ENCODE measurements at regions not wholly inside any gene's neighbourhood (a gene's known extent, or its start where the extent isn't known, plus 50 kb on each side); places are given as distances from the start of the nearest gene placed in this dataset.

DNA sequence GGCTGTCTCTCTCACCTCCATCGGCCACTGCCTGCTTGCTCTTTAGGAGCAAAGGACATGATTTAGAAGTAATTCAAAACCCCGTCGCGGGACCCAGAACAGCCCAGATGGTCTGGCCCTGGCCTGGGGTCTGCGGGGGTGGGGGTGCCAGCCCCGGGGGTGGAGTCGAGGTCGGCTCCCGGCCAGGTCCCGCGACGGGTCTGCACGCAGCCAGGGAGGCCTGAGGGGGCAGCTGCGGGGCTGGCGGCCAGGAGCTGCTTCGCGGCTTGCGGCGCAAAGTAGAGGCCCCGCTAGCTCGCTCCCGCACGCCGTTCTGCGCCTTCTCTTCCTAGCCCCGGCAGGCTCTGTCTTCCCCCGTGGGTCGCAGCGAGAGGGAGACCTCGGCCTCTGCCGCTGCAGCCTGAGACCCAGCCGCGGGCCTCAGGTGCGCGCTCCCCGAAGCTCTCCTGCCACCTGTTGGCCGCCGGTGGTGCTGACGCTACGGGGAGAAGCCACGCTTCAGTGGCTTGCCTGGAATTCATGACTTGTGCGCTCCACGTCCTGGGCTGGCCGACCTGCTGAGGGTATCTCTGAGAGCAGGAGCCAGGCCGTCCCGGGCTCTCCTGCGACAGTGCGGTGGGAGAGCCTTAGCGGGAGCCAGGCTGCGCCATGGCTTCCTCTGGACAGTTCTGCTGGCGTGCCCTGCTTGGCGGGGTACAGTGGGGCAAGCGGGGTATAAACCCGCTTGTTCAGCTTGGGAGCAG, 157.2 kb upstream of the PITX1 start (continued):
- TF ChIP-seq, protein P1, sequence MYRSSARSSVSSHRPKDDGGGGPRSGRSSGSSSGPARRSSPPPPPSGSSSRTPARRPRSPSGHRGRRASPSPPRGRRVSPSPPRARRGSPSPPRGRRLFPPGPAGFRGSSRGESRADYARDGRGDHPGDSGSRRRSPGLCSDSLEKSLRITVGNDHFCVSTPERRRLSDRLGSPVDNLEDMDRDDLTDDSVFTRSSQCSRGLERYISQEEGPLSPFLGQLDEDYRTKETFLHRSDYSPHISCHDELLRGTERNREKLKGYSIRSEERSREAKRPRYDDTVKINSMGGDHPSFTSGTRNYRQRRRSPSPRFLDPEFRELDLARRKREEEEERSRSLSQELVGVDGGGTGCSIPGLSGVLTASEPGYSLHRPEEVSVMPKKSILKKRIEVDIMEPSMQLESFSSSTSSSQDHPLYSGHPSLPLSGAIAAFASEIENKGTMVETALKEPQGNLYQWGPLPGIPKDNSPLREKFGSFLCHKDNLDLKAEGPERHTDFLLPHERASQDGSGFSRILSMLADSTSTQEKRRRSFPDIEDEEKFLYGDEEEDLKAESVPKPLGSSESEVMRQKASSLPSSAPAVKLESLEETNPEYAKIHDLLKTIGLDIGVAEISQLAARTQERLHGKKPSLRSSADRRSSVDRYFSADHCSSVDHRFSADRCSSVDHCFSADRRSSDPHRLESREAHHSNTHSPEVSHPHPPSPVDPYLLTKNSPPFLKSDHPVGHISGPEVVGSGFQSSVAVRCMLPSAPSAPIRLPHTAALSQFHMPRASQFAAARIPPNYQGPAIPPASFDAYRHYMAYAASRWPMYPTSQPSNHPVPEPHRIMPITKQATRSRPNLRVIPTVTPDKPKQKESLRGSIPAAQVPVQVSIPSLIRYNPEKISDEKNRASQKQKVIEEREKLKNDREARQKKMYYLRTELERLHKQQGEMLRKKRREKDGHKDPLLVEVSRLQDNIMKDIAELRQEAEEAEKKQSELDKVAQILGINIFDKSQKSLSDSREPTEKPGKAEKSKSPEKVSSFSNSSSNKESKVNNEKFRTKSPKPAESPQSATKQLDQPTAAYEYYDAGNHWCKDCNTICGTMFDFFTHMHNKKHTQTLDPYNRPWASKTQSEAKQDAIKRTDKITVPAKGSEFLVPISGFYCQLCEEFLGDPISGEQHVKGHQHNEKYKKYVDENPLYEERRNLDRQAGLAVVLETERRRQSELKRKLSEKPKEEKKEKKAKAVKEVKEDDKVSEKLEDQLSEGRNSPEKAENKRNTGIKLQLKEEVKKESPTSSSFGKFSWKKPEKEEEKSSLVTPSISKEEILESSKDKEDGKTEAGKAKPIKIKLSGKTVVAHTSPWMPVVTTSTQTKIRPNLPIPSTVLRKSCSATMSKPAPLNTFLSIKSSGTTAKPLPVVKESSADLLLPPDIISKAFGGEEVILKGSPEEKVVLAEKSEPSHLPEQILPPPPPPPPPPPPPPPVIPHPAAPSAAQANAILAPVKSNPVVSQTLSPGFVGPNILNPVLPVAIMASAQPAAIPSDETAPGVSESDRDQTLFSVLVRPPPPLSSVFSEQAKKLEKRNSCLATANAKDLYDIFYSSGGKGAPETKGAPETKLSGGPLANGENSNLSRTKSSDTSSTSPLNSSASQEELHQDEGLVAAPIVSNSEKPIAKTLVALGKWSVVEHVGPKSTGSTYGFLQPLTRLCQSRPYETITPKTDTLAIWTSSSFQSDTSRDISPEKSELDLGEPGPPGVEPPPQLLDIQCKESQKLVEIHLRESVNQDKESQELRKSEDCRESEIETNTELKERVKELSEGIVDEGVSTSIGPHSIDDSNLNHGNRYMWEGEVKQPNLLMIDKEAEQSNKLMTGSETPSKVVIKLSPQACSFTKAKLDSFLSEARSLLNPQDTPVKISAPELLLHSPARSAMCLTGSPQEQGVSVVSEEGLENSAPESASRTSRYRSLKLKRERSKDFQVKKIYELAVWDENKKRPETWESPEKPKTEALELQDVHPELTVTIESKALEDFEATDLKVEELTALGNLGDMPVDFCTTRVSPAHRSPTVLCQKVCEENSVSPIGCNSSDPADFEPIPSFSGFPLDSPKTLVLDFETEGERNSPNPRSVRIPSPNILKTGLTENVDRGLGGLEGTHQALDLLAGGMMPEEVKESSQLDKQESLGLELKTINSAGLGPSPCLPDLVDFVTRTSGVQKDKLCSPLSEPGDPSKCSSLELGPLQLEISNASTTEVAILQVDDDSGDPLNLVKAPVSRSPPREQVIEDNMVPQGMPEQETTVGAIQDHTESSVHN (CRISPR knock-in tag; IDR thresholded peaks at IDR 0.05): no peak; the same call in 1 of the 2 replicates
- TF ChIP-seq, protein P2, sequence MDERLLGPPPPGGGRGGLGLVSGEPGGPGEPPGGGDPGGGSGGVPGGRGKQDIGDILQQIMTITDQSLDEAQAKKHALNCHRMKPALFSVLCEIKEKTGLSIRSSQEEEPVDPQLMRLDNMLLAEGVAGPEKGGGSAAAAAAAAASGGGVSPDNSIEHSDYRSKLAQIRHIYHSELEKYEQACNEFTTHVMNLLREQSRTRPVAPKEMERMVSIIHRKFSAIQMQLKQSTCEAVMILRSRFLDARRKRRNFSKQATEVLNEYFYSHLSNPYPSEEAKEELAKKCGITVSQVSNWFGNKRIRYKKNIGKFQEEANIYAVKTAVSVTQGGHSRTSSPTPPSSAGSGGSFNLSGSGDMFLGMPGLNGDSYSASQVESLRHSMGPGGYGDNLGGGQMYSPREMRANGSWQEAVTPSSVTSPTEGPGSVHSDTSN (CRISPR knock-in tag; IDR thresholded peaks at IDR 0.05): no peak
- TF ChIP-seq, protein P3, sequence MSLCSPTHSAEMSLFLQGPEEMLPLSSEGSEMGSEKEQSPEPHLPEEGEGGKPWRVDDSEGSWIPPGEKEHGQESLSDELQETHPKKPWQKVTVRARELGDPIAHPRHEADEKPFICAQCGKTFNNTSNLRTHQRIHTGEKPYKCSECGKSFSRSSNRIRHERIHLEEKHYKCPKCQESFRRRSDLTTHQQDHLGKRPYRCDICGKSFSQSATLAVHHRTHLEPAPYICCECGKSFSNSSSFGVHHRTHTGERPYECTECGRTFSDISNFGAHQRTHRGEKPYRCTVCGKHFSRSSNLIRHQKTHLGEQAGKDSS (CRISPR knock-in tag; IDR thresholded peaks at IDR 0.05; ENCODE audit: borderline replicate concordance, low read depth): peak; percentile 92
- TF ChIP-seq ZNF703 (CRISPR knock-in tag; IDR thresholded peaks at IDR 0.05; ENCODE audit: borderline replicate concordance) (no peak), ARNT2 (CRISPR knock-in tag; IDR thresholded peaks at IDR 0.05; ENCODE audit: low read depth) (peak; percentile 82), ZNF572 (CRISPR knock-in tag; IDR thresholded peaks at IDR 0.05) (0 out of 2 replicates have a peak, but pooled peaks have one; percentile 68), MTF2 (CRISPR knock-in tag; IDR thresholded peaks at IDR 0.05; ENCODE audit: borderline replicate concordance) (no peak), TBP (CRISPR knock-in tag; IDR thresholded peaks at IDR 0.05) (no peak)
- TF ChIP-seq, protein P4, sequence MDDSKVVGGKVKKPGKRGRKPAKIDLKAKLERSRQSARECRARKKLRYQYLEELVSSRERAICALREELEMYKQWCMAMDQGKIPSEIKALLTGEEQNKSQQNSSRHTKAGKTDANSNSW (CRISPR knock-in tag; IDR thresholded peaks at IDR 0.05; ENCODE audit: borderline replicate concordance): no peak
- TF ChIP-seq, protein P5, sequence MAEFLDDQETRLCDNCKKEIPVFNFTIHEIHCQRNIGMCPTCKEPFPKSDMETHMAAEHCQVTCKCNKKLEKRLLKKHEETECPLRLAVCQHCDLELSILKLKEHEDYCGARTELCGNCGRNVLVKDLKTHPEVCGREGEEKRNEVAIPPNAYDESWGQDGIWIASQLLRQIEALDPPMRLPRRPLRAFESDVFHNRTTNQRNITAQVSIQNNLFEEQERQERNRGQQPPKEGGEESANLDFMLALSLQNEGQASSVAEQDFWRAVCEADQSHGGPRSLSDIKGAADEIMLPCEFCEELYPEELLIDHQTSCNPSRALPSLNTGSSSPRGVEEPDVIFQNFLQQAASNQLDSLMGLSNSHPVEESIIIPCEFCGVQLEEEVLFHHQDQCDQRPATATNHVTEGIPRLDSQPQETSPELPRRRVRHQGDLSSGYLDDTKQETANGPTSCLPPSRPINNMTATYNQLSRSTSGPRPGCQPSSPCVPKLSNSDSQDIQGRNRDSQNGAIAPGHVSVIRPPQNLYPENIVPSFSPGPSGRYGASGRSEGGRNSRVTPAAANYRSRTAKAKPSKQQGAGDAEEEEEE (CRISPR knock-in tag; IDR thresholded peaks at IDR 0.05; ENCODE audit: borderline replicate concordance): no peak; the same call in 1 of the 2 replicates
- TF ChIP-seq, protein P6, sequence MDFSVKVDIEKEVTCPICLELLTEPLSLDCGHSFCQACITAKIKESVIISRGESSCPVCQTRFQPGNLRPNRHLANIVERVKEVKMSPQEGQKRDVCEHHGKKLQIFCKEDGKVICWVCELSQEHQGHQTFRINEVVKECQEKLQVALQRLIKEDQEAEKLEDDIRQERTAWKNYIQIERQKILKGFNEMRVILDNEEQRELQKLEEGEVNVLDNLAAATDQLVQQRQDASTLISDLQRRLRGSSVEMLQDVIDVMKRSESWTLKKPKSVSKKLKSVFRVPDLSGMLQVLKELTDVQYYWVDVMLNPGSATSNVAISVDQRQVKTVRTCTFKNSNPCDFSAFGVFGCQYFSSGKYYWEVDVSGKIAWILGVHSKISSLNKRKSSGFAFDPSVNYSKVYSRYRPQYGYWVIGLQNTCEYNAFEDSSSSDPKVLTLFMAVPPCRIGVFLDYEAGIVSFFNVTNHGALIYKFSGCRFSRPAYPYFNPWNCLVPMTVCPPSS (IDR thresholded peaks at IDR 0.05): no peak

Measured in HepG2 (cell line).